ENCODE measurements at regions not wholly inside any gene's neighbourhood (a gene's known extent, or its start where the extent isn't known, plus 50 kb on each side); places are given as distances from the start of the nearest gene placed in this dataset.
A peak's percentile ranks its signal among the peaks of the same experiment; 100 is the strongest.
"Not testable (repeated sequence)": the region's sequence is repeated elsewhere in the genome, so short reads cannot be mapped to it uniquely, and the experiment has no call there.

GRCh38 chrX:112473654-112474053 lies 206.1 kb downstream of the LHFPL1 start:
- H3K4me3 Mint-ChIP-seq: no peak overlapping the region
- no peak for TF ChIP-seq CTCF (IDR thresholded peaks at IDR 0.05)
- no peaks in the 10 kb centered on the region for H3K36me3 Mint-ChIP-seq (ENCODE audit: low read depth)
- no peak overlapping the region for H3K27ac Mint-ChIP-seq
- no peaks in the 10 kb centered on the region for H3K27me3 Mint-ChIP-seq (ENCODE audit: low read depth, poor library complexity)
- H3K9me3 Mint-ChIP-seq: no peaks in the 10 kb centered on the region
- DNase-seq: no peak
- no peaks in the 10 kb centered on the region for H3K4me1 Mint-ChIP-seq

- Mint-ChIP-seq H3K27me3 (ENCODE audit: low read depth, poor library complexity) (peaks cover 4% of the 10 kb centered on the region), H3K36me3 (ENCODE audit: low read depth) (no peaks in the 10 kb centered on the region), H3K27ac (no peak overlapping the region), H3K4me3 (no peak overlapping the region), H3K4me1 (no peaks in the 10 kb centered on the region), H3K9me3 (no peaks in the 10 kb centered on the region)
- DNase-seq: no peak
- TF ChIP-seq CTCF (IDR thresholded peaks at IDR 0.05): no peak
Observed at GRCh38 chrX:112470551-112470950, 209.2 kb downstream of the LHFPL1 start.

GRCh38 chrX:112461949-112462450 lies 217.7 kb downstream of the LHFPL1 start:
- H3K9me3 Mint-ChIP-seq: peaks cover 21% of the 10 kb centered on the region
- DNase-seq: peak; percentile 2
- peaks cover 10% of the 10 kb centered on the region for H3K4me1 Mint-ChIP-seq
- peaks cover 10% of the 10 kb centered on the region for H3K36me3 Mint-ChIP-seq (ENCODE audit: low read depth)
- not testable (repeated sequence) for H3K4me3 Mint-ChIP-seq; H3K27ac Mint-ChIP-seq; H3K27me3 Mint-ChIP-seq (ENCODE audit: low read depth, poor library complexity)

- H3K36me3 Mint-ChIP-seq (ENCODE audit: low read depth): peaks cover 5% of the 10 kb centered on the region
- peaks cover 10% of the 10 kb centered on the region for H3K4me1 Mint-ChIP-seq
- TF ChIP-seq CTCF (IDR thresholded peaks at IDR 0.05): no peak
- no peak for DNase-seq
- no peaks in the 10 kb centered on the region for H3K27me3 Mint-ChIP-seq (ENCODE audit: low read depth, poor library complexity)
- H3K9me3 Mint-ChIP-seq: peaks cover 5% of the 10 kb centered on the region
- no peak overlapping the region for H3K27ac Mint-ChIP-seq
- H3K4me3 Mint-ChIP-seq: no peak overlapping the region
Observed at GRCh38 chrX:112457788-112458187, 221.9 kb downstream of the LHFPL1 start.

- Mint-ChIP-seq H3K4me3 (no peak overlapping the region), H3K36me3 (ENCODE audit: low read depth) (no peaks in the 10 kb centered on the region), H3K9me3 (no peaks in the 10 kb centered on the region), H3K4me1 (peaks cover 15% of the 10 kb centered on the region), H3K27me3 (ENCODE audit: low read depth, poor library complexity) (no peaks in the 10 kb centered on the region), H3K27ac (no peak overlapping the region)
- TF ChIP-seq CTCF (IDR thresholded peaks at IDR 0.05): no peak
- DNase-seq: no peak
Observed at GRCh38 chrX:112450810-112451209, 228.9 kb downstream of the LHFPL1 start.

- no peaks in the 10 kb centered on the region for H3K4me1 Mint-ChIP-seq
- TF ChIP-seq CTCF (IDR thresholded peaks at IDR 0.05): no peak
- no peak overlapping the region for H3K27ac Mint-ChIP-seq
- no peak for DNase-seq
- H3K9me3 Mint-ChIP-seq: no peaks in the 10 kb centered on the region
- H3K4me3 Mint-ChIP-seq: no peak overlapping the region
- H3K36me3 Mint-ChIP-seq (ENCODE audit: low read depth): no peaks in the 10 kb centered on the region
- no peaks in the 10 kb centered on the region for H3K27me3 Mint-ChIP-seq (ENCODE audit: low read depth, poor library complexity)
Observed at GRCh38 chrX:112440277-112440676, 239.5 kb downstream of the LHFPL1 start.

All from nephron progenitor cell (in vitro differentiated cells).